COLO668 (cell line): ENCODE measurements at regions not wholly inside any gene's neighbourhood (a gene's known extent, or its start where the extent isn't known, plus 50 kb on each side); places are given as distances from the start of the nearest gene placed in this dataset.
"Not testable (repeated sequence)": the region's sequence is repeated elsewhere in the genome, so short reads cannot be mapped to it uniquely, and the experiment has no call there.

Source experiments
- DNase-seq: peaks from one replicate; lab custom pipeline; 2025; ENCODE audit not compliant: unreplicated experiment; lab: John Stamatoyannopoulos, UW

GRCh38 chr4:134539729-134540231 is 338.2 kb upstream of the PABPC4L start:
- no peak for DNase-seq

DNA sequence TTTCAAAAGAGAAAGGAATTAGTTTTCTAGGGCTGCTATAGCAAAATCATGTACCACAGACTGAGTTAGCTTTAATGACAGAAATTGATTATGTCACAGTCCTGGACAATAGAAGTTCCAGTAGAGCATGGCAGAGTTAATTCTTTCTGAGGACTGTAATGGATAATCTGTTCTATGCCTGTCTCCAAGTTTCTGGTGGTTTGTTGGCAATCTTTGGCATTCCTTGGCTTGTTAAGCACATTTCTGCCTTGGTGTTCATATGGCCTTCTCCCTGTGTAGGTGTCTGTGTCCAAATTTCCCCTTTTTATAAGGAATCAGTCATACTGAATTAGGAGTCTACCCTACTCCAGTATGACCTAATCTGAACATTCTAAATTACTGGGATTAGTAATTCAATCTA is 336.1 kb upstream of the PABPC4L start:
- DNase-seq = no peak

DNA sequence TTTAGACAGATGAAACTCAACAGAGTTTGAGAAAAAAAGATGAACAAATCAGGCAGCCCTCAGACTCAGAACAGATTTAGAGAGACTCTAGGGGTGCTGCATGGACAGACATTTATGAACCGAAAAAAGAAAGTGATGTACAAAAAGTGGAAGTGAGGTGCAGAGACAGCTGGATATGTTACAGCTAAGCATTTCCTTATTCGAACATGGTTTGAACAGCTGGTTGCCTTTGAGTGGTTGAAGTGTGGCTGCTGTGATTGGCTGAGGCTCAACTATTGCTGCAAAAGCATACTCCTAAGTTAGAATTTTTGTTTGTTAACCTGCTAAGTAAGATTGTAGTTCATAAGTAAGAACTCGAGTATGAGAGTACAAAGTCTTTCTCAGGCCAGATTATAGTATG is 331.5 kb upstream of the PABPC4L start:
- no peak for DNase-seq

- DNase-seq = no peak
Measured at GRCh38 chr4:134531013-134531412, 329.4 kb upstream of the PABPC4L start.

DNA sequence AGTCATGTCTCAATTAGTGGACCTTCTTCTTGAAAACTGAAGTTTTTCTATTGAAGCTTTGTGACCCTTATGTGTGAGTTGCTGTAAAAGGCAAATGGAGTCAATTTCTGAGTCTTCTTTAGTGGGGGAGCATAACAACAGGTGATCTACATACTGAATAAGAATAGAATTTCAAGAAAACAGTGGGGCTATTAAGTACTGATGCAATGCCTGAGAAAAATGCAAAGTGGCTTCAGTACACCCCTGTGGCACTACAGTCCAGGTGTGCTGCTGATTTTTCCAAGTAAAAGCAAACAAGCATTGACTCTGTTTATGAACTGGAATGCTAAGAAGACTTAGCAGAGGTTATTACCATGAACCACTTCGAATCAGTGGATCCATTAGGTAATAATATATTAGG is 328.0 kb upstream of the PABPC4L start:
- DNase-seq = no peak

DNA sequence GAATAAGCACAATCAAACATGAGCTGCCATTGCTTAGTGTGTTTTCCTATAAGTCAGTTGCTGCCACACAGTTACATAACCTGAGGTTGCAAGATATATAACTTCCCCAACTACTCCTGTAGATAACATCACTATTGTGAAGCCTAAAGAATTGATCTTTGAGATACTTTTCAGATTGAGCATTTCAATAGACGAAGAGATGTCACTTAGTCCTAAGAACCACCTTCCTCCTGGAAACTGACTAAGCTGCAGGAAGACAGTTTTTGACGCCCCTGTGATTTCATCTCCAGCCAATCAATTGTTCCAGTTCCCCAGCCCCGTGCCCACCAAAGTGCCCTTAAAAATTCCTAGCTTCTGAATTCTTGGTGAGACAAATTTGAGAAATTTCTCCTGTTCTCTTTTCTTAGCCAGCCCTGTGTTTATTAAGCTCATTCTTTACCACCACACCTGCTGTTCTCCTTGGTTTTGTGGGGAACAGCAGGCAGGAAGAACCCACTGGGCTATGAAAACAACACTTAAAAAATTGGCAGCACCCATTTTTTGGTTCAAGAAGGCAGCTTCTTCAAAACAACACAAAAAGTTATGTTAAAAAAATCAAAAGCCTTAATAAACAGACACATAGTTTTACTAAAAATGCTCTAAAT is 317.1 kb upstream of the PABPC4L start:
- DNase-seq = no peak

GRCh38 chr4:134510544-134510943 is 309.0 kb upstream of the PABPC4L start:
- DNase-seq = no peak

DNA sequence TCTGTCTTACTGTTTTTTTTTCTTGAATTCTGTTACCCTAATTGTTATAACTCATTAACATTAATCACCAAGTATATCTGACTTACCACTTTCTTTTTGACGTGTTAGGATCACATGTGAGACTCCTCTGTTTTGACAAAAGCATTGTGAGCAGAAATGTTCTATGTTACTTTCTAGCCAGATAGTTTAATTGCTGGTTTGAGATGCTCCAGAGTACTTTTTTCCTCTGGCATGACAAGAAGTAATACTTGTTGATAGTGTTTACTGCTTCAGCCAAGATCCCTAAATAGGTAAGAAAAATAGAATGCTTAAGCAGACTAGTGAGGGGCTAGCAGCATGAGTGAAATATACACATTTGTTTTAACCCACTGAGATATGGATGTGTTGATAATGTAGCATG is 303.9 kb upstream of the PABPC4L start:
- no peak for DNase-seq

- DNase-seq = no peak
Measured at GRCh38 chr4:134501973-134502643, 300.5 kb upstream of the PABPC4L start.

DNA sequence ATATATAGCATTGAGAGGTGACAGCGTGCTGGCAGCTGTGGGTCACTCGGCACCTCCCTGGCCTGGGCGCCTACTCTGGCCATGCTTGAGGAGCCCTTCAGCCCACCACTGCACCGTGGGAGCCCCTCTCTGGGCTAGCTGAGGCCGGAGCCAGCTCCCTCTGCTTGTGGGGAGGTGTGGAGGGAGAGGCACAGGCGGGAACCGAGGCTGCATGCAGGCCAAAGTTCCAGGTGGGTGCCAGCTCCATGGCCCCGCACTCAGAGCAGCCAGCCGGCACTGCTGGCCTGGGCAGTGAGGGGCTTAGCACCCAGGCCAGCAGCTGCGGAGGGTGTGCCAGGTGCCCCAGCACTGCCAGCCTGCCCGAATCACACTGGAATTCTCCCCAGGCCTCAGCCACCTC is 299.9 kb upstream of the PABPC4L start:
- DNase-seq = not testable (repeated sequence)

DNA sequence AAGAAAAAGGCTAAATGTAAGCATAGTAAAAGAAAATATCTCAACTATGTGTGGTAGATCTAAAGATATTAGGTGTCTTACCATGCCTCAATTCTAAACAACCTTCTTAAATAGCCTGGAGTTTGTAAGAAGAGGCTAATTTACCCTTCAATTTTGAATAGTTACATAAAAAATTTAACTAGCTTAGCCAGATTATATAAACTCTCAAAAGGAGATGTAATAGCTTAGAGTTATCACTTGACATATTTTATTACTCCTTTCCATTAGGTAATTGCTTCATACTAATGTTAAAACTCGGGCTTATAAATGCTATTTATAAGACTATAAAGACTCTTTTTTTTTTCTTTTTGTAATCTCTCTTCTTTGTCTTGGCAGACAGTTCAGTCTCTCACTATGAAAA is 297.5 kb upstream of the PABPC4L start:
- no peak for DNase-seq

DNA sequence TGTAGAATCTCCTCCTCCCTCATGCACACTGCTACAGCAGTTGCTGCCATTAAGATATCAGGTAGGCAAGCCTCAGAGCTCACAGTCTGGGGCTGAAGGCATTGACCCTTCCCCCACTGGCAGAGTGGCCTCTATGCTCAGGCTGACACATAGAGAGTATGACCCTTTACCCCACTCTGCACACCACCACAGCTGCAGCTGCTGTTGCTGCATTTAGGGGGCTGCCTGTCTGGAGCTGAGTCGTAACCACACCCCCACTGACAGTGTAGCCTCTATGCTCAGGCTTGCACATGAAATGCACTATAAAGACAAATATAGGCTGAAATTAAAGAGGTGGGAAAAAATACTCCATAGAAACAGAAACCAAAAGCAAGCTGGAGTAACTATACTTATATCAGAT is 289.3 kb upstream of the PABPC4L start:
- DNase-seq = no peak

DNA sequence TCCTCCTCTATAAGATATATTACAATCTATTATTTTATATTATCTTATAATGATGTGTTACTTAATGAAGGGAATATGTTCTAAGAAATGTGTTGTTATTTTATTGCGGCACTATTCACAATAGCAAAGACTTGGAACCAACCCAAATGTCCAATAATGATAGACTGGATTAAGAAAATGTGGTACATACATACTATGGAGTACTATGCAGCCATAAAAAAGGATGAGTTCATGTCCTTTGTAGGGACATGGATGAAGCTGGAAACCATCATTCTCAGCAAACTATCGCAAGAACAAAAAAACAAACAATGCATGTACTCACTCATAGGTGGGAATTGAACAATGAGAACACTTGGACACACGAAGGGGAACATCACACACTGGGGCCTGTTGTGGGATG is 281.9 kb upstream of the PABPC4L start:
- not testable (repeated sequence) for DNase-seq

- no peak for DNase-seq
Measured at GRCh38 chr4:134471569-134471968, 270.0 kb upstream of the PABPC4L start.

DNA sequence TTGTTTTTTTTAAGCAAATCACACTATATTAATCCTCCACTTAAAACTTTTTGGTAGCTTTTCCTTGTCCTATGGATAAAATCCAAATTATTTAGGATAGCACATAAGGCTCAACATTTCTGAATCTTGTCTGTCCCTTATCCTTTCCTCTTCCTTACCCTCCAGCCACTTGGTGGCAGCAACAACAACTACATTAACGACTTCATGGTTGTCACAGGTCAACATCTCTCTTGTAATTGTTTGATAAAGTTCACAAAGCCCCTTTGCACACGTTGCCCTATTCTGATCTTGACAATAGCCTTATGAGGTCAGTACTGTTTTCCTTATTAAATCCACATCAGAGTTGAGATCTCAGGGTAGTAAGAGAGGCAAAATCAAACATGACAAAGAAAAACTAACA is 269.0 kb upstream of the PABPC4L start:
- DNase-seq = no peak

GRCh38 chr4:134465417-134465816 is 263.8 kb upstream of the PABPC4L start:
- no peak for DNase-seq

DNA sequence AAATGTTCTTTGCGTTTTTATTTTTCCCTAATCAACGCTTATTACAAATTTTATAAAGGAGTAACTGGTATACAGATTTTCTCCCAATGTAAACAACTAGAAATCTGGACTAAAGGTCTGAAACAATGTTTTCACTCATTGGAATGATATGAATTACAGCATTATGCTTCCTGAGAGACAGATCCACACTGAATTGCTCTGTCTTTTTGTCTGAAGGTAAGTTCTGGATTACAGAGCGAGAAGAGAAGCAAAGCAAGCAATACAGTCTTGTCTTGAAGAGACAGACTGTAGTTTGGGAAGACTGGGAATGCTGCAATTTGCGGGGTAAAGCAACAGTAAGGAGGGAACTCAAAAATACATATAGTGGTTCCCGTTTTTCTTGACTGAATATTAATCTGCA is 262.2 kb upstream of the PABPC4L start:
- DNase-seq = no peak

- DNase-seq = no peak
Measured at GRCh38 chr4:134426821-134427220, 225.2 kb upstream of the PABPC4L start.

DNA sequence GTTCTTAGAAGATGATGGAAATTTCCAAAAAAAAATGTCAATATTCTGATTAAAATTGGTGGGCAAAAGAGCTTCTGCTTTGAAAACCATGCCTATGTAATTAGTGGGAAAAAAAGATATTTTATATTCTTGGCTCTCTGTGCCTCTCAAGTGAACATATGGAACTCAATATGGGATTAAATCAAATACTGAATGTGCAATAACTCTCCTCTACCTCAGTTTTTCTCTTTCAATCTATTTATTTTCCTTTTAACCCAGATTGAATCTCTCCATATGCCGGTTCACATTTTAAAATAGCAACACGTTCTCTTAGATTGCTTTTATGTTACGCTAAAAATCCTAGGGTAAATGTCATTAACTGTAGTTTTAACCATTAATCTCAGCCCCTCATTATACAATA is 224.2 kb upstream of the PABPC4L start:
- no peak for DNase-seq

- no peak for DNase-seq
Measured at GRCh38 chr4:134422776-134423175, 221.2 kb upstream of the PABPC4L start.

GRCh38 chr4:134421734-134422133 is 220.1 kb upstream of the PABPC4L start:
- DNase-seq = no peak

GRCh38 chr4:134408897-134409296 is 207.3 kb upstream of the PABPC4L start:
- DNase-seq = no peak

- DNase-seq = no peak
Measured at GRCh38 chr4:134401798-134402197, 200.2 kb upstream of the PABPC4L start.
